ENCODE measurements at regions not wholly inside any gene's neighbourhood (a gene's known extent, or its start where the extent isn't known, plus 50 kb on each side); places are given as distances from the start of the nearest gene placed in this dataset.
"Not testable (repeated sequence)": the region's sequence is repeated elsewhere in the genome, so short reads cannot be mapped to it uniquely, and the experiment has no call there.

GRCh38 chr10:57692255-57692980 is 575.3 kb downstream of the IPMK start:
- DNase-seq (ENCODE audit: low read depth, low spot score), result no peak

GRCh38 chr10:57689596-57690297 is 577.9 kb downstream of the IPMK start:
- DNase-seq (ENCODE audit: low read depth, low spot score), result no peak

GRCh38 chr10:57679916-57680315 is 587.8 kb downstream of the IPMK start:
- no peak for DNase-seq (ENCODE audit: low read depth, low spot score)

- no peak for DNase-seq (ENCODE audit: low read depth, low spot score)
Measured at GRCh38 chr10:57675125-57675524, 592.6 kb downstream of the IPMK start.

- no peak for DNase-seq (ENCODE audit: low read depth, low spot score)
Measured at GRCh38 chr10:57673446-57673960, 594.2 kb downstream of the IPMK start.

GRCh38 chr10:57664815-57665214 is 602.9 kb downstream of the IPMK start:
- DNase-seq (ENCODE audit: low read depth, low spot score), result no peak

GRCh38 chr10:57663401-57663800 is 604.3 kb downstream of the IPMK start:
- no peak for DNase-seq (ENCODE audit: low read depth, low spot score)

- DNase-seq (ENCODE audit: low read depth, low spot score), result no peak
Measured at GRCh38 chr10:57661206-57661605, 606.5 kb downstream of the IPMK start.

- DNase-seq (ENCODE audit: low read depth, low spot score), result no peak
Measured at GRCh38 chr10:57657164-57657765, 610.4 kb downstream of the IPMK start.

- DNase-seq (ENCODE audit: low read depth, low spot score), result no peak
Measured at GRCh38 chr10:57654856-57655255, 612.8 kb downstream of the IPMK start.

GRCh38 chr10:57645108-57645507 is 622.6 kb downstream of the IPMK start:
- DNase-seq (ENCODE audit: low read depth, low spot score), result not testable (repeated sequence)

- DNase-seq (ENCODE audit: low read depth, low spot score), result no peak
Measured at GRCh38 chr10:57638411-57638810, 629.3 kb downstream of the IPMK start.

- DNase-seq (ENCODE audit: low read depth, low spot score), result no peak
Measured at GRCh38 chr10:57628592-57629284, 639.0 kb downstream of the IPMK start.

- DNase-seq (ENCODE audit: low read depth, low spot score), result no peak
Measured at GRCh38 chr10:57627642-57628178, 640.0 kb downstream of the IPMK start.

- DNase-seq (ENCODE audit: low read depth, low spot score), result no peak
Measured at GRCh38 chr10:57624856-57625592, 642.7 kb downstream of the IPMK start.

- no peak for DNase-seq (ENCODE audit: low read depth, low spot score)
Measured at GRCh38 chr10:57624066-57624465, 643.6 kb downstream of the IPMK start.

- no peak for DNase-seq (ENCODE audit: low read depth, low spot score)
Measured at GRCh38 chr10:57621466-57621865, 646.2 kb downstream of the IPMK start.

- DNase-seq (ENCODE audit: low read depth, low spot score), result no peak
Measured at GRCh38 chr10:57605948-57606485, 661.7 kb downstream of the IPMK start.

- DNase-seq (ENCODE audit: low read depth, low spot score), result no peak
Measured at GRCh38 chr10:57599440-57599839, 668.3 kb downstream of the IPMK start.

GRCh38 chr10:57593983-57594573 is 673.6 kb downstream of the IPMK start:
- DNase-seq (ENCODE audit: low read depth, low spot score), result no peak
